Chondrocyte (in vitro differentiated cells): ENCODE measurements at regions not wholly inside any gene's neighbourhood (a gene's known extent, or its start where the extent isn't known, plus 50 kb on each side); places are given as distances from the start of the nearest gene placed in this dataset.
"Not testable (repeated sequence)": the region's sequence is repeated elsewhere in the genome, so short reads cannot be mapped to it uniquely, and the experiment has no call there.

Experiments
- DNase-seq: peaks from one replicate; pipeline ENCODE4 v3.0.0; 2021; ENCODE audit warnings: mixed read lengths, low spot score
- H3K27ac Mint-ChIP-seq: one replicate; pipeline ENCODE4 v1.8.0; 2021; ENCODE audit warnings: mild to moderate bottlenecking, moderate library complexity, mixed read lengths; ENCODE audit not compliant: unreplicated experiment
- H3K27me3 Mint-ChIP-seq: 2 replicates; pipeline ENCODE4 v1.8.0; 2021; ENCODE audit warnings: low read depth, mixed read lengths
- H3K36me3 Mint-ChIP-seq: 2 replicates; pipeline ENCODE4 v1.8.0; 2021; ENCODE audit warnings: low read depth, mixed read lengths
- H3K4me1 Mint-ChIP-seq: 2 replicates; pipeline ENCODE4 v1.8.0; 2021; ENCODE audit warnings: low read depth, mild to moderate bottlenecking, mixed read lengths
- H3K4me3 Mint-ChIP-seq: one replicate; pipeline ENCODE4 v1.8.0; 2021; ENCODE audit warnings: mild to moderate bottlenecking, moderate library complexity, mixed read lengths; ENCODE audit not compliant: unreplicated experiment
- H3K9me3 Mint-ChIP-seq: 2 replicates; pipeline ENCODE4 v1.8.0; 2021; ENCODE audit warnings: low read depth, mixed read lengths
- TF ChIP-seq, protein P1 (sequence below): fragments of 200-600 bp; sonication (generic); IDR thresholded peaks from 2 replicates; pipeline ENCODE4 v1.5.0; 2021; ENCODE audit warnings: antibody characterized with exemption, mild to moderate bottlenecking, moderate library complexity

DNA sequence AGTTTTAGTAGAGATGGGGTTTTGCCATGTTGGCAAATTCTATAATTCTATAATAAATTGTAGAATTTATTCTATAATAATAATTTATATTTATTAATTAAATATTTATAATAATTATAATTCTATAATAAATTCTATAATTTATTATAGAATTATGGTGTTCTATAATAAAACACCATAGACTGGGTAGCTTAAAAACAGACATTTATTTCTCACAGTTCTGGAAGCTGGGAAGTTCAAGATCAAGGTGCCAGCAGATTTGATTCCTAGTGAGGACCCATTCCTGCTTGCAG lies 130.9 kb upstream of the PELI1 start:
- Mint-ChIP-seq H3K27me3 (no peaks in the 10 kb centered on the region), H3K27ac (no peak overlapping the region)
- TF ChIP-seq, protein P1, sequence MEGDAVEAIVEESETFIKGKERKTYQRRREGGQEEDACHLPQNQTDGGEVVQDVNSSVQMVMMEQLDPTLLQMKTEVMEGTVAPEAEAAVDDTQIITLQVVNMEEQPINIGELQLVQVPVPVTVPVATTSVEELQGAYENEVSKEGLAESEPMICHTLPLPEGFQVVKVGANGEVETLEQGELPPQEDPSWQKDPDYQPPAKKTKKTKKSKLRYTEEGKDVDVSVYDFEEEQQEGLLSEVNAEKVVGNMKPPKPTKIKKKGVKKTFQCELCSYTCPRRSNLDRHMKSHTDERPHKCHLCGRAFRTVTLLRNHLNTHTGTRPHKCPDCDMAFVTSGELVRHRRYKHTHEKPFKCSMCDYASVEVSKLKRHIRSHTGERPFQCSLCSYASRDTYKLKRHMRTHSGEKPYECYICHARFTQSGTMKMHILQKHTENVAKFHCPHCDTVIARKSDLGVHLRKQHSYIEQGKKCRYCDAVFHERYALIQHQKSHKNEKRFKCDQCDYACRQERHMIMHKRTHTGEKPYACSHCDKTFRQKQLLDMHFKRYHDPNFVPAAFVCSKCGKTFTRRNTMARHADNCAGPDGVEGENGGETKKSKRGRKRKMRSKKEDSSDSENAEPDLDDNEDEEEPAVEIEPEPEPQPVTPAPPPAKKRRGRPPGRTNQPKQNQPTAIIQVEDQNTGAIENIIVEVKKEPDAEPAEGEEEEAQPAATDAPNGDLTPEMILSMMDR, result no peak

DNA sequence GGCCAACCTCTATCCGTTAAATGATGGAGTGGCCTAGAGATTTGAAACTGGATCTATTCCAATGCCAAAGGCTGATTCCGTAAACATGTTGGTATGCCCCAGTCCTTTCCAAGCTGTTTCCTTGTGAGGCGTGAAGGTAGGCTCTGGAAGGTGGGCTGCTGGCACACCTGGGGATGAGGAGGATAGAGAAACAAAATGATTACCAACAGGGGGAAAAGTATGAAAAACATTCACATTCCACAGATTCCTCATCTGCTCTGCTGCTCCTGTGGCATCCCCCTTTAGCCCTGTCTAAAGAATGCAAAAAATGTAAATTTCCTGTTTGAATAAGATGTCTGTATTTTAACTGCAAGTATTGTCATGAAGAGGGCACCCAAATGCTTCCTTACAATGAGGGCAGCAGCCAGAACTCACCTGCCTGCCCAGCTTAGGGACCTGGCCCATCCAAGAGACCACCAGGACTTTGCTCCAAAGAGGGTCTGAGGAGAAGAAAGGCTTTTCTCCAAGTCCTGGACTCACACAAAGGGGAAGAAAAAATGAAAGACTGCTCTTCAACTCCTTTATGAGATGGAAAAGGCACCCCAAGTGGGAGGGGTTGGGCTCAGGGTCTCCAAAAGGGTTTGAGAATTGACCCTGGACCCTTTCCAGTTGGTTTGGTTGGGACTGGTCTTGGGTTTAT lies 132.3 kb upstream of the PELI1 start:
- H3K4me1 Mint-ChIP-seq, result peaks cover 52% of the 10 kb centered on the region
- H3K36me3 Mint-ChIP-seq, result no peaks in the 10 kb centered on the region
- DNase-seq, result no peak
- TF ChIP-seq, protein P1, result peak; percentile 27
- H3K27ac Mint-ChIP-seq, result peak overlapping the region; percentile 74
- no peaks in the 10 kb centered on the region for H3K27me3 Mint-ChIP-seq
- H3K4me3 Mint-ChIP-seq, result no peak overlapping the region
- no peaks in the 10 kb centered on the region for H3K9me3 Mint-ChIP-seq

More for the DNA sequence above, 130.9 kb upstream of the PELI1 start:
- H3K4me1 Mint-ChIP-seq, result peaks cover 52% of the 10 kb centered on the region
- H3K9me3 Mint-ChIP-seq, result no peaks in the 10 kb centered on the region
- H3K4me3 Mint-ChIP-seq, result no peak overlapping the region
- DNase-seq, result no peak
- H3K36me3 Mint-ChIP-seq, result no peaks in the 10 kb centered on the region

DNA sequence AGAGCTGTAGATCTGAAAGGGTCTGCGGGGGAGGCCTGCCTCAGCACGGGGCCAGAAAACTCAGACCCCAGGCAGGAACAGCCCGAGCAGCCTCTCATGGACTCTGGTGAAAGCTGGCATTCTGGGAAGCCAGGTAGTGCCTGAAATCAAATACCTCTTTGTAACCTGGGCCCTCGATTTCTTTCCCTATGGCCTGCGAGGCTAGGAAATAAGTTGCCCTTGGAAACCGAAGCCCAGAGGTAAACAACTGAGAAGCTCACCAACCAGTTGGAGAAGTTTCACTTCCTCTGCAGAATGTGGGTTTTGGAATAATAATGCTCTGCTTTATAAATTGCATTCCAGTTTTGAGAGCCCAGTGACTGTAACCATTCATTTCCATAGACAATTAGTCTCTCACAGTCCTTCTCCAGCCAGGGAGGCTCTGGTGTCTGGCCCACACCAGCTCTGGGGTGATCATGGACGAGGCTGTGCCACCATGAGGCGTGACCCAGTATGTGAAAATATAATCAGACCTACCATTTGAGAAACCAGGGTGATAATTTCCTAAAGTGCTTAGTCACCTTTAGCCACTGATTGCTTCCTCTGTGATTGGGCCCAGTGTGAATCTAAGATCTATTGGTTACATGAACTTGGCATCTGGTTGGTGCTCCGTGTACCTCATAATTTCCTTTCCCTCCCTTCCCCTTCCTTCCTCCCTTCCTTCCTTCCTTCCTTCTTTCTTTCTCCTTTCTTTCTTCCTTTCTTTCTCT lies 133.1 kb upstream of the PELI1 start:
- no peak for DNase-seq
- TF ChIP-seq, protein P1, result no peak
- H3K27me3 Mint-ChIP-seq, result no peaks in the 10 kb centered on the region
- no peaks in the 10 kb centered on the region for H3K36me3 Mint-ChIP-seq
- peak overlapping the region; percentile 69 for H3K27ac Mint-ChIP-seq
- H3K4me1 Mint-ChIP-seq, result peaks cover 49% of the 10 kb centered on the region
- H3K4me3 Mint-ChIP-seq, result no peak overlapping the region
- no peaks in the 10 kb centered on the region for H3K9me3 Mint-ChIP-seq

DNA sequence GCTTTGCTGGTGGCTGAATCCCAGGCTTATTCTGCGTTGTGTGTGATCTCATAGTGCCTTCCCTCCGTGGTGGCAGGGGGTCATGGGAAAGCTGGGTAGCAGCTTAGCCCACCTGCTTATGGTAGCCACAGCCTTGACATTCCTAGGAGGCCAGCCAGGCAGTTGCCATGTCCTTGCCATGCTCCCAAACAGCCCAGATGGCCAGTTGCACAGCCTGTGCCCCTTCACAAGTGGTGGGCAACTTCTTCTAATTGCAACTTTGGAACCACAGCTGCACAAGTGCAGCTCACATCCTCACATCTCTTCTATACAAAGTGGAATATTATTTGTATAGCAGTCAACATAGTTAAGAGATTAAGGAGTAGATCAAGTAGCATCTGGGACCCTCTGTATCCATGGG lies 136.6 kb upstream of the PELI1 start:
- not testable (repeated sequence) for H3K27me3 Mint-ChIP-seq, H3K36me3 Mint-ChIP-seq, H3K27ac Mint-ChIP-seq, DNase-seq, H3K9me3 Mint-ChIP-seq, H3K4me3 Mint-ChIP-seq
- peaks cover 17% of the 10 kb centered on the region for H3K4me1 Mint-ChIP-seq

DNA sequence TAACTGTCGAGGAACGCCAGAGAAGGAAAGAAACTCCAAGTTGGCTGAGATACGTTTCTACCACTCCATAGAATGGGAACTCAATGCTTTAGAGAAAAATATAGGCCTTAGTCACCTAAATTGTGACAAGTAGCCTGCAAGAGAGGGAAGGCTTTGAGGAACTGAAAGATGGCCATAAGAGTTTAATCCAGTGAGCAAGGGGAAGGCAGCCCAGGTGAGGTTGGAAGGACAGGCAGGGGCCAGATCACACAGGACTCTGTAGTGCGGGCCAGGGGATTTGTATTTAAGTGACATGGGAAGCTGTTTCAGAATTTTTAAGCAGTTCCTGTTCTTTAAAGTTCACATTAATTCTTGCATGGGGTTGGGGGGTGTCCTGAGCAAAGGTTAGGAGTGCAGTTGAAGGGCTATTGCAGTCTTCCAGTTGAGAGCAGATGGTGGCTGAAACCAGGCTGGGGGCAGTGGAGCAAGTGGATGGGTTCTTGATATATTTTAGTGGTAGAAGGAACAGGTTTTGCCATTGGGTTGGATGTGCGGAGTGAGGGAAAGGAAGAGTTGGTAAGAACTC lies 138.9 kb upstream of the PELI1 start:
- Mint-ChIP-seq H3K27me3 (no peaks in the 10 kb centered on the region), H3K36me3 (no peaks in the 10 kb centered on the region), H3K9me3 (no peaks in the 10 kb centered on the region), H3K4me3 (no peak overlapping the region), H3K4me1 (peaks cover 9% of the 10 kb centered on the region), H3K27ac (no peak overlapping the region)
- TF ChIP-seq, protein P1, result no peak
- no peak for DNase-seq
